ENCODE measurements at regions not wholly inside any gene's neighbourhood (a gene's known extent, or its start where the extent isn't known, plus 50 kb on each side); places are given as distances from the start of the nearest gene placed in this dataset.

DNA sequence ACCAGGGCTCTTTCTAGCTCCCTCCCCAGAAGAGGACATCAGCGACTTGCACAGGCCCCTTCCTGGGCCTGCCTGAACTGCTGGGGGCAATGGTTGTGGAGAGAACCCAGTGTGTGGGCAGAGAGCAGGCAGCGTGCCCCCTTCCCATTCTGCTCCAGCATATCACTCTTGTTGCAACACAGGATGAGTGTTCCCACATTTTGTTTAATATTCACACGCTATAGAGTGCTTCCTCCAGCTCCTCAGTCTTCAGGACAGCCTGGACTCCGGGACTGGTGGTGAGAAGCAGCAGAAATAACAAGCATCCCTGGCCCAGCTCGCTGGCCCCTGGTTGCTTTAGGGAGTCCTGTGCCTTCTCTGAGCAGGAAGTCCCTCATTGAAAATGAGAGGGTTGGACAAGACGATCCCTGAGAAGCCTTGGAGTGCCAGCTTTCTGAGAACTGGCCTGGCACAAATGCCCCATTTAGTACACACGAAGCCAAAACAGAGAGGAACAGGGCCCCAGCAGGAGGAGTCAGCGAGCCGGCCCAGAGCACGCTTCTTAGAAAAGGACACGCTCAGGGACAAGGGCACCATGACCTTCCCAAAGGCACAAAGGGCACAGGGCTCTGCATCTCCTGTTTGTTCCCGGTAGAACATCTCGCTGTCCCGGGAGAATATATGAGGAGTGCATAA is 84.2 kb upstream of the FOXC1 start:
- TF ChIP-seq CTCF (IDR thresholded peaks at IDR 0.05) (no peak), EZH2 (IDR thresholded peaks at IDR 0.05; ENCODE audit: borderline replicate concordance, insufficient read depth, low read depth, low read length, poor library complexity, severe bottlenecking) (no peak)
